GM23338 (cell line): ENCODE measurements at regions not wholly inside any gene's neighbourhood (a gene's known extent, or its start where the extent isn't known, plus 50 kb on each side); places are given as distances from the start of the nearest gene placed in this dataset.

Source experiments
- CREB1 ChIP-seq: fragments of 250-450 bp; sonication (Bioruptor Pico); IDR thresholded peaks from 2 replicates; pipeline ENCODE4 v1.5.0; 2020; ENCODE audit warnings: low read depth, mild to moderate bottlenecking, moderate library complexity
- CTCF ChIP-seq, 2 experiments: fragments of 200-600 bp in 1 of 2; sonication (generic) in 1 of 2; conservative IDR thresholded peaks; 2 replicates each; pipeline versions ENCODE4 v1.5.1 to v1.6.1; 2016 to 2017; ENCODE audit warnings: antibody characterized with exemption in 2 of 2, low read depth in 2 of 2, mild to moderate bottlenecking in 2 of 2, moderate library complexity in 1 of 2
- EZH2 ChIP-seq: fragments of 200-600 bp; sonication (generic); IDR thresholded peaks from one replicate; pipeline ENCODE4 v1.8.0; 2017; ENCODE audit warnings: antibody characterized with exemption, mild to moderate bottlenecking, low read depth; ENCODE audit not compliant: unreplicated experiment
- EZH2phosphoT487 ChIP-seq: fragments of 200-600 bp; sonication (generic); IDR thresholded peaks from one replicate; pipeline ENCODE4 v1.8.1; 2018; ENCODE audit warnings: antibody characterized with exemption; ENCODE audit not compliant: unreplicated experiment
- JUNB ChIP-seq: IDR thresholded peaks from one replicate; pipeline ENCODE4 v1.6.1; 2016; ENCODE audit warnings: antibody characterized with exemption; ENCODE audit not compliant: unreplicated experiment
- NANOG ChIP-seq: IDR thresholded peaks from 2 replicates; pipeline ENCODE4 v1.6.1; 2016; ENCODE audit warnings: antibody characterized with exemption, borderline replicate concordance
- POLR2AphosphoS5 ChIP-seq: IDR thresholded peaks from 2 replicates; pipeline ENCODE4 v1.6.1; 2016; ENCODE audit warnings: antibody characterized with exemption, low read depth
- REST ChIP-seq: IDR thresholded peaks from one replicate; pipeline ENCODE4 v1.6.1; 2018; ENCODE audit warnings: antibody characterized with exemption; ENCODE audit not compliant: unreplicated experiment
- STAT1 ChIP-seq: IDR thresholded peaks from one replicate; pipeline ENCODE4 v1.6.1; 2016; ENCODE audit warnings: antibody characterized with exemption; ENCODE audit not compliant: unreplicated experiment
- ZNF114 ChIP-seq: fragments of 250-450 bp; sonication (Bioruptor Pico); IDR thresholded peaks from 2 replicates; pipeline ENCODE4 v1.5.0; 2020; ENCODE audit warnings: mild to moderate bottlenecking, moderate library complexity
- ZNF331 ChIP-seq: fragments of 250-450 bp; sonication (Bioruptor Pico); IDR thresholded peaks from 2 replicates; pipeline ENCODE4 v1.5.0; 2020; ENCODE audit warnings: low read depth, mild to moderate bottlenecking, moderate library complexity

- no peak for TF ChIP-seq CTCF (conservative IDR thresholded peaks at IDR 0.05; ENCODE audit: low read depth in 2 of 2)
- TF ChIP-seq STAT1, result no peak
- no peak for TF ChIP-seq REST
- no peak for TF ChIP-seq POLR2AphosphoS5
- TF ChIP-seq EZH2, result no peak
- no peak for TF ChIP-seq EZH2phosphoT487
- no peak for TF ChIP-seq JUNB
- no peak for TF ChIP-seq ZNF114 (CRISPR knock-in tag)
- TF ChIP-seq ZNF331 (CRISPR knock-in tag), result no peak
- no peak for TF ChIP-seq NANOG
- no peak for TF ChIP-seq CREB1
Measured at GRCh38 chr7:52254396-52255010, 780.9 kb upstream of the POM121L12 start.
